ENCODE measurements at regions not wholly inside any gene's neighbourhood (a gene's known extent, or its start where the extent isn't known, plus 50 kb on each side); places are given as distances from the start of the nearest gene placed in this dataset.

DNA sequence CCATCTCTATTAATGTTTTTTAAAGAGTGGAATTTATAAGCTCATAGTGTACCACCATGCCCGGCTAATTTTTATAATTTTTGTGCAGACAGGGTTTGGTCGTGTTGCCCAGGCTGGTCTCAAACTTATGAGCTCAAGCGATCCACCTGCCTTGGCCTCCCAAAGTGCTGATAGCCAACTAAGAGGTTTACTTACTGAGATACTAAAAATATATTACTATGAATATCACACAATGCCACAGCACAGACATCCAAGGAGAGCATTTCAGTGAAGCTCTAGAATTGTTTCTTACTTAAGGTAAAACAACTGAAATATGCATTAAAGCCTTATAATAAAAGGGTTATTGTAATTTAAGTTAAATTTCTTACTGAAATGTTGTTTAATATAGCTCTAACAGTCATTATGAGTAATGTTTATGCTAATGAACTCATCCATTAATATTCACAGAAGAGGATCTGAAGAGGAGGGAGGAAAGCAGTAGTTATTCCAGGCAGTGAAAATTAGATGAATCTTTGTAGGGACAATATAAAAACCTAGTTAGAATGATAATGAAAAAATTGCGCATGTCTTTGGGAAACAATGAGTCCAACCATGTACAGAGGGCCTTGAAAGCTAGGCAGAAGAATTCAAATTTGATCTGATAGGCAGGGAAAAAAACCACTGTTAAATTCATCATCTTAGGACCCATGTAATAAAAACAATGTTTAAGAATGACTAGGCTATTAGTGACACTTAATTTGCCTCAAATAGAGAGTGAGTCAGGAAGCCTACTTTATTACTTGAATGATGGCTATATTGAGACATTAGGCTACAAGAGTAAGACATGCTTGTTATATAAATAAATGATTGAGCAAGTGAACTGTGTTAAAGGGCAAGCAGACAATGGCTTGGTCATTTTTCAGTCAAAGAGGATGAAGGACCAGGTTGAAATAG is 99.2 kb downstream of the SLC41A2 start:
- TF ChIP-seq EZH2 (optimal IDR thresholded peaks at IDR 0.05; ENCODE audit: low read depth, low read length) (no peak), EZH2phosphoT487 (IDR thresholded peaks at IDR 0.05; ENCODE audit: low read length) (no peak)
- TF ChIP-seq, protein P1, sequence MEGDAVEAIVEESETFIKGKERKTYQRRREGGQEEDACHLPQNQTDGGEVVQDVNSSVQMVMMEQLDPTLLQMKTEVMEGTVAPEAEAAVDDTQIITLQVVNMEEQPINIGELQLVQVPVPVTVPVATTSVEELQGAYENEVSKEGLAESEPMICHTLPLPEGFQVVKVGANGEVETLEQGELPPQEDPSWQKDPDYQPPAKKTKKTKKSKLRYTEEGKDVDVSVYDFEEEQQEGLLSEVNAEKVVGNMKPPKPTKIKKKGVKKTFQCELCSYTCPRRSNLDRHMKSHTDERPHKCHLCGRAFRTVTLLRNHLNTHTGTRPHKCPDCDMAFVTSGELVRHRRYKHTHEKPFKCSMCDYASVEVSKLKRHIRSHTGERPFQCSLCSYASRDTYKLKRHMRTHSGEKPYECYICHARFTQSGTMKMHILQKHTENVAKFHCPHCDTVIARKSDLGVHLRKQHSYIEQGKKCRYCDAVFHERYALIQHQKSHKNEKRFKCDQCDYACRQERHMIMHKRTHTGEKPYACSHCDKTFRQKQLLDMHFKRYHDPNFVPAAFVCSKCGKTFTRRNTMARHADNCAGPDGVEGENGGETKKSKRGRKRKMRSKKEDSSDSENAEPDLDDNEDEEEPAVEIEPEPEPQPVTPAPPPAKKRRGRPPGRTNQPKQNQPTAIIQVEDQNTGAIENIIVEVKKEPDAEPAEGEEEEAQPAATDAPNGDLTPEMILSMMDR (IDR thresholded peaks at IDR 0.05; ENCODE audit: low read length) = no peak

All from MM.1S (cell line).